ENCODE measurements at regions not wholly inside any gene's neighbourhood (a gene's known extent, or its start where the extent isn't known, plus 50 kb on each side); places are given as distances from the start of the nearest gene placed in this dataset.

DNA sequence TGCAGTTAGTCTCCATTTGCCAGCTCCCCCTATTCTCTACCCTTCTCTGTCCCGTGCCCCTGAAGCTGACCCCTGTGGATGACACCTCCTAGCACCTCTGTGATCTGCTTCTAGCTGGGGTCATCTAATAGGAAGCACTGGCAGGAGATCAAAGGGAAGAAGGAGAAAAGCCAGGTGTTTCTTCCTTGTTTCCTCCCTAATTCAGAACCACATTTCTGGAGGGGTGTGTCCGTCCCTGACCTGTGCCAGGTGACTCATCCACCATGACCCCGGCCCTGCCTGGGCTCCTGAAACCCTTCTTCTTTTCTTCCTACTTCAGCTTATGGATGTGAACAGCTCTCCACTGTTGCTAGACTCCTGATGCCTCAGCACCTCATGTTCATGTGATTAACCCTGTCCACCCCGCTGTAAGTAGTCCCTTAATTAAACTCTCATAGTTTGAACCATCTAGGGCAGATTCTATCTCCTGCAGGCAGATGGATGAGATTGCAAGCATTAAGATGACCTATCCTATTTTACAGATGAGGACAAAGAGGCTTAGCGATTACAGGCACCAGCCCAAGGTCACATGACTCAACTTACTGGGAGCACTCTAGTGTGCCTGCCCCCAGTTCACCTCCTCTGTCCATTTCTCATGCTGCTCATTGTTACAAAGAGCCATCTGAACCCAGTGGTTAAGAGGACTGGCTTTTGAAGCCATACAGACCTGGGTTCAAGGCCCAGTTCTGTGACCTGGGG, 770.5 kb downstream of the MED13L start:
- DNase-seq (ENCODE audit: low spot score) = no peak
- TF ChIP-seq, protein P1, sequence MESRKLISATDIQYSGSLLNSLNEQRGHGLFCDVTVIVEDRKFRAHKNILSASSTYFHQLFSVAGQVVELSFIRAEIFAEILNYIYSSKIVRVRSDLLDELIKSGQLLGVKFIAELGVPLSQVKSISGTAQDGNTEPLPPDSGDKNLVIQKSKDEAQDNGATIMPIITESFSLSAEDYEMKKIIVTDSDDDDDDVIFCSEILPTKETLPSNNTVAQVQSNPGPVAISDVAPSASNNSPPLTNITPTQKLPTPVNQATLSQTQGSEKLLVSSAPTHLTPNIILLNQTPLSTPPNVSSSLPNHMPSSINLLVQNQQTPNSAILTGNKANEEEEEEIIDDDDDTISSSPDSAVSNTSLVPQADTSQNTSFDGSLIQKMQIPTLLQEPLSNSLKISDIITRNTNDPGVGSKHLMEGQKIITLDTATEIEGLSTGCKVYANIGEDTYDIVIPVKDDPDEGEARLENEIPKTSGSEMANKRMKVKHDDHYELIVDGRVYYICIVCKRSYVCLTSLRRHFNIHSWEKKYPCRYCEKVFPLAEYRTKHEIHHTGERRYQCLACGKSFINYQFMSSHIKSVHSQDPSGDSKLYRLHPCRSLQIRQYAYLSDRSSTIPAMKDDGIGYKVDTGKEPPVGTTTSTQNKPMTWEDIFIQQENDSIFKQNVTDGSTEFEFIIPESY (IDR thresholded peaks at IDR 0.05) = no peak
- TF ChIP-seq, protein P2, sequence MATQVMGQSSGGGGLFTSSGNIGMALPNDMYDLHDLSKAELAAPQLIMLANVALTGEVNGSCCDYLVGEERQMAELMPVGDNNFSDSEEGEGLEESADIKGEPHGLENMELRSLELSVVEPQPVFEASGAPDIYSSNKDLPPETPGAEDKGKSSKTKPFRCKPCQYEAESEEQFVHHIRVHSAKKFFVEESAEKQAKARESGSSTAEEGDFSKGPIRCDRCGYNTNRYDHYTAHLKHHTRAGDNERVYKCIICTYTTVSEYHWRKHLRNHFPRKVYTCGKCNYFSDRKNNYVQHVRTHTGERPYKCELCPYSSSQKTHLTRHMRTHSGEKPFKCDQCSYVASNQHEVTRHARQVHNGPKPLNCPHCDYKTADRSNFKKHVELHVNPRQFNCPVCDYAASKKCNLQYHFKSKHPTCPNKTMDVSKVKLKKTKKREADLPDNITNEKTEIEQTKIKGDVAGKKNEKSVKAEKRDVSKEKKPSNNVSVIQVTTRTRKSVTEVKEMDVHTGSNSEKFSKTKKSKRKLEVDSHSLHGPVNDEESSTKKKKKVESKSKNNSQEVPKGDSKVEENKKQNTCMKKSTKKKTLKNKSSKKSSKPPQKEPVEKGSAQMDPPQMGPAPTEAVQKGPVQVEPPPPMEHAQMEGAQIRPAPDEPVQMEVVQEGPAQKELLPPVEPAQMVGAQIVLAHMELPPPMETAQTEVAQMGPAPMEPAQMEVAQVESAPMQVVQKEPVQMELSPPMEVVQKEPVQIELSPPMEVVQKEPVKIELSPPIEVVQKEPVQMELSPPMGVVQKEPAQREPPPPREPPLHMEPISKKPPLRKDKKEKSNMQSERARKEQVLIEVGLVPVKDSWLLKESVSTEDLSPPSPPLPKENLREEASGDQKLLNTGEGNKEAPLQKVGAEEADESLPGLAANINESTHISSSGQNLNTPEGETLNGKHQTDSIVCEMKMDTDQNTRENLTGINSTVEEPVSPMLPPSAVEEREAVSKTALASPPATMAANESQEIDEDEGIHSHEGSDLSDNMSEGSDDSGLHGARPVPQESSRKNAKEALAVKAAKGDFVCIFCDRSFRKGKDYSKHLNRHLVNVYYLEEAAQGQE (IDR thresholded peaks at IDR 0.05) = no peak
- TF ChIP-seq, protein P3, sequence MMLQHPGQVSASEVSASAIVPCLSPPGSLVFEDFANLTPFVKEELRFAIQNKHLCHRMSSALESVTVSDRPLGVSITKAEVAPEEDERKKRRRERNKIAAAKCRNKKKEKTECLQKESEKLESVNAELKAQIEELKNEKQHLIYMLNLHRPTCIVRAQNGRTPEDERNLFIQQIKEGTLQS (IDR thresholded peaks at IDR 0.05) = no peak
- TF ChIP-seq SP1 (IDR thresholded peaks at IDR 0.05) (no peak), HNF4A (conservative IDR thresholded peaks at IDR 0.05) (no peak), RAD21 (IDR thresholded peaks at IDR 0.05) (no peak), HNF4G (IDR thresholded peaks at IDR 0.05) (no peak)
- Histone ChIP-seq H3K27me3 (ENCODE audit: control insufficient read depth in 4 of 4, insufficient read depth in 4 of 4, low read length in 3 of 4) (no peaks in the 10 kb centered on the region), H3K4me1 (ENCODE audit: control insufficient read depth in 4 of 4, insufficient read depth in 4 of 4, low read length in 3 of 4) (no peaks in the 10 kb centered on the region), H3K36me3 (ENCODE audit: control insufficient read depth in 4 of 4, insufficient read depth in 3 of 4, low read depth in 1 of 4, low read length in 3 of 4) (no peaks in the 10 kb centered on the region), H3K9me3 (ENCODE audit: control insufficient read depth in 4 of 4, low read length in 3 of 4) (peaks cover 0 to 4% (median 0%) of the 10 kb centered on the region in 4 donors), H3K4me3 (ENCODE audit: low read depth in 1 of 3, low read length in 3 of 3) (no peak overlapping the region), H3K9ac (ENCODE audit: low read depth in 1 of 2, low read length in 2 of 2) (no peak overlapping the region), H3K27ac (ENCODE audit: low read depth in 1 of 2, low read length in 2 of 2) (no peak overlapping the region)
- 82% methylated on average over 5 of the region's 5 CpGs for WGBS

DNA sequence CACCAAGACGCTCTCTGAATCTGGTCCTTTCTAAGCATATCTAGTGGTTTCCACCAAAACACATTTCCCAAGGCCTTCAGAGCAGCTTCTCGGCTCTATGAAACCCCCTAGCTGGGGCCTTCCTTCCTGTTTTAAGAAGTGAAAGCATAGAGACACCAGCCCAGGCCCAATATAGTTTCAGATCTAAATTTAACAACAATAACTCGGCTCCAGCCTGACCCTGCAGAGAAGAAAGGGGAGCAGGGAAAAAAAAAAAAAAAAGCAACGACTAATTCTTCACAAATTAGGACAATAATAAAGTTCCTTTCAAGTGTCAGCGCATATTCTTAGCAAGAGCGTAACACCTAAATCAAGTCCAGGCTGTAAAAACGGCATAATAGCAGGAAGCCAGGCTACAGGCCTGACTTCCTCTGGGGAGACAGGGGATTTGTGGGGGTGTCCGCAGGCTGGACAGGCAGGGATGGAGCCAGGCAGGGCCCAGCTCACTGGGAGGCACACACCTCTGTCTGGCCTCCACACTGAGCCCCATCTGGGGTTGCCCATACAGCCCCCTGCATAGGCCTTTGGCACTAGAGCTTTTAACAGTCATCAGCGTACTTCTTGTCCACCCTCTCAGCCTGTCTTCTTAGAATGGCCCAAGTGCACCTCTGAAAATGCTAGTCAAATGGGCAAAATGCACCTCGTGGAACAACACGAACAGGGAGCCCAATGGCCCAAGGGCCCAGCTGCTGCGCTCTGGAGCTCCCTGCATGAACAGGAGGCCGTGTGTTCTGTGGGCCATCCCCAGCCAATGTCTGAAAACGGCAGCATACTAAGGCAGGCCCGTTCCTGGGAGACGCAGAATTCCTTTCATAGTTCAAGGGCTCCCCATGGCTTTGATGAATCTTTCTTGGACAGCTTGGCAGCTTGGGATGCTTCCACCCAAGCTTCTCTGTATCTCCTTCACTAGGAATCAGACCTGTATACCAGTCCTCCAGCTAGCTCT, 772.9 kb downstream of the MED13L start:
- Histone ChIP-seq H3K36me3 (ENCODE audit: control insufficient read depth in 4 of 4, insufficient read depth in 3 of 4, low read depth in 1 of 4, low read length in 3 of 4) (no peaks in the 10 kb centered on the region), H3K9me3 (ENCODE audit: control insufficient read depth in 4 of 4, low read length in 3 of 4) (peaks cover 0 to 4% (median 0%) of the 10 kb centered on the region in 4 donors), H3K4me1 (ENCODE audit: control insufficient read depth in 4 of 4, insufficient read depth in 4 of 4, low read length in 3 of 4) (no peaks in the 10 kb centered on the region), H3K27ac (ENCODE audit: low read depth in 1 of 2, low read length in 2 of 2) (no peak overlapping the region), H3K9ac (ENCODE audit: low read depth in 1 of 2, low read length in 2 of 2) (no peak overlapping the region), H3K27me3 (ENCODE audit: control insufficient read depth in 4 of 4, insufficient read depth in 4 of 4, low read length in 3 of 4) (no peaks in the 10 kb centered on the region), H3K4me3 (ENCODE audit: low read depth in 1 of 3, low read length in 3 of 3) (no peak overlapping the region)
- 79% methylated on average over 16 of the region's 16 CpGs for WGBS
- no peak for DNase-seq (ENCODE audit: low spot score)
- TF ChIP-seq HNF4G (IDR thresholded peaks at IDR 0.05) (no peak), YY1 (IDR thresholded peaks at IDR 0.05) (no peak), RXRA (IDR thresholded peaks at IDR 0.05) (no peak), RAD21 (IDR thresholded peaks at IDR 0.05) (no peak), SP1 (IDR thresholded peaks at IDR 0.05) (no peak), TAF1 (conservative IDR thresholded peaks at IDR 0.05) (no peak), FOXA2 (IDR thresholded peaks at IDR 0.05) (no peak), JUND (IDR thresholded peaks at IDR 0.05) (no peak), GABPA (IDR thresholded peaks at IDR 0.05 in 1 of 2, conservative IDR thresholded peaks at IDR 0.05 in 1 of 2) (no peak)
- TF ChIP-seq, protein P4, sequence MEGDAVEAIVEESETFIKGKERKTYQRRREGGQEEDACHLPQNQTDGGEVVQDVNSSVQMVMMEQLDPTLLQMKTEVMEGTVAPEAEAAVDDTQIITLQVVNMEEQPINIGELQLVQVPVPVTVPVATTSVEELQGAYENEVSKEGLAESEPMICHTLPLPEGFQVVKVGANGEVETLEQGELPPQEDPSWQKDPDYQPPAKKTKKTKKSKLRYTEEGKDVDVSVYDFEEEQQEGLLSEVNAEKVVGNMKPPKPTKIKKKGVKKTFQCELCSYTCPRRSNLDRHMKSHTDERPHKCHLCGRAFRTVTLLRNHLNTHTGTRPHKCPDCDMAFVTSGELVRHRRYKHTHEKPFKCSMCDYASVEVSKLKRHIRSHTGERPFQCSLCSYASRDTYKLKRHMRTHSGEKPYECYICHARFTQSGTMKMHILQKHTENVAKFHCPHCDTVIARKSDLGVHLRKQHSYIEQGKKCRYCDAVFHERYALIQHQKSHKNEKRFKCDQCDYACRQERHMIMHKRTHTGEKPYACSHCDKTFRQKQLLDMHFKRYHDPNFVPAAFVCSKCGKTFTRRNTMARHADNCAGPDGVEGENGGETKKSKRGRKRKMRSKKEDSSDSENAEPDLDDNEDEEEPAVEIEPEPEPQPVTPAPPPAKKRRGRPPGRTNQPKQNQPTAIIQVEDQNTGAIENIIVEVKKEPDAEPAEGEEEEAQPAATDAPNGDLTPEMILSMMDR (IDR thresholded peaks at IDR 0.05; ENCODE audit: low read depth, low read length, missing input control) = no peak
- TF ChIP-seq, protein P1 (IDR thresholded peaks at IDR 0.05) = no peak
- TF ChIP-seq, protein P5, sequence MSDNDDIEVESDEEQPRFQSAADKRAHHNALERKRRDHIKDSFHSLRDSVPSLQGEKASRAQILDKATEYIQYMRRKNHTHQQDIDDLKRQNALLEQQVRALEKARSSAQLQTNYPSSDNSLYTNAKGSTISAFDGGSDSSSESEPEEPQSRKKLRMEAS (IDR thresholded peaks at IDR 0.05) = no peak

All from liver (tissue), 8 donors.